ENCODE measurements at regions not wholly inside any gene's neighbourhood (a gene's known extent, or its start where the extent isn't known, plus 50 kb on each side); places are given as distances from the start of the nearest gene placed in this dataset.

DNA sequence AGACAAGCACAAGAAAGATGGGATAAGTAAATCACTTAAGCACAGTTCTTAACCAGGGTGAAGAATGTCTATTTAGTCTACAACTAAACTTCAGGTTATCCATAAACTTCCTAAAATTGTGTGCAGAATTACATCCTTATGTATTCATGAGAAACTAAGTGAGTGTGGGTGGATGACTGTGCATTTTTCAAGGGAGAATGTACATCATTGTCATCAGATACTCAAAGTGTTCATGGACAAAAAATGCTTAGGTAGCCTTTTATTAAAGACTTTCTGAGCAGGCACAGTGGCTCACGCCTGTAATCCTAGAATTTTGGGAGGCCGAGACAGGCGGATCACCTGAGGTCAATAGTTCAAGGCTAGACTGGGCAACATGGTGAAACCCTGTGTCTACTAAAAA lies 2023.8 kb downstream of the LRRC4C start:
- TF ChIP-seq, protein P1, sequence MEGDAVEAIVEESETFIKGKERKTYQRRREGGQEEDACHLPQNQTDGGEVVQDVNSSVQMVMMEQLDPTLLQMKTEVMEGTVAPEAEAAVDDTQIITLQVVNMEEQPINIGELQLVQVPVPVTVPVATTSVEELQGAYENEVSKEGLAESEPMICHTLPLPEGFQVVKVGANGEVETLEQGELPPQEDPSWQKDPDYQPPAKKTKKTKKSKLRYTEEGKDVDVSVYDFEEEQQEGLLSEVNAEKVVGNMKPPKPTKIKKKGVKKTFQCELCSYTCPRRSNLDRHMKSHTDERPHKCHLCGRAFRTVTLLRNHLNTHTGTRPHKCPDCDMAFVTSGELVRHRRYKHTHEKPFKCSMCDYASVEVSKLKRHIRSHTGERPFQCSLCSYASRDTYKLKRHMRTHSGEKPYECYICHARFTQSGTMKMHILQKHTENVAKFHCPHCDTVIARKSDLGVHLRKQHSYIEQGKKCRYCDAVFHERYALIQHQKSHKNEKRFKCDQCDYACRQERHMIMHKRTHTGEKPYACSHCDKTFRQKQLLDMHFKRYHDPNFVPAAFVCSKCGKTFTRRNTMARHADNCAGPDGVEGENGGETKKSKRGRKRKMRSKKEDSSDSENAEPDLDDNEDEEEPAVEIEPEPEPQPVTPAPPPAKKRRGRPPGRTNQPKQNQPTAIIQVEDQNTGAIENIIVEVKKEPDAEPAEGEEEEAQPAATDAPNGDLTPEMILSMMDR (IDR thresholded peaks at IDR 0.05), result no peak
- TF ChIP-seq POLR2A (IDR thresholded peaks at IDR 0.05) (no peak), POLR2AphosphoS5 (IDR thresholded peaks at IDR 0.05) (no peak)

All from stomach (tissue), 4 donors.